Hematopoietic multipotent progenitor cell treated with erythropoietin and hydrocortisone succinate and interleukin-3 and kit ligand, for 6 days (in vitro differentiated cells): ENCODE measurements at regions not wholly inside any gene's neighbourhood (a gene's known extent, or its start where the extent isn't known, plus 50 kb on each side); places are given as distances from the start of the nearest gene placed in this dataset.
"Not testable (repeated sequence)": the region's sequence is repeated elsewhere in the genome, so short reads cannot be mapped to it uniquely, and the experiment has no call there.

Experiments used
- DNase-seq: peaks from one replicate; pipeline ENCODE4 v3.0.0-alpha.2; 2015

- DNase-seq = not testable (repeated sequence)
Observed at GRCh38 chr21:31819692-31820091, 53.1 kb upstream of the HUNK start.

DNA sequence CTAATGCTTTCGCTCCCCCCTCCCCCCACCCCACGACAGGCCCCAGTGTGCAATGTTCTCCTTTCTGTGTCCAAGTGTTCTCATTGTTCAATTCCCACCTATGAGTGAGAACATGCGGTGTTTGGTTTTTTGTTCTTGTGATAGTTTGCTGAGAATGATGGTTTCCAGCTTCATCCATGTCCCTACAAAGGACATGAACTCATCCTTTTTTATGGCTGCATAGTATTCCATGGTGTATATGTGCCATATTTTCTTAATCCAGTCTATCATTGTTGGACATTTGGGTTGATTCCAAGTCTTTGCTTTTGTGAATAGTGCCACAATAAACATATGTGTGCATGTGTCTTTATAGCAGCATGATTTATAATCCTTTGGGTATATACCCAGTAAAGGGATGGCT, 58.5 kb upstream of the HUNK start:
- DNase-seq = not testable (repeated sequence)

- DNase-seq = no peak
Observed at GRCh38 chr21:31813862-31814261, 59.0 kb upstream of the HUNK start.

- DNase-seq = no peak
Observed at GRCh38 chr21:31804008-31804394, 68.8 kb upstream of the HUNK start.

DNA sequence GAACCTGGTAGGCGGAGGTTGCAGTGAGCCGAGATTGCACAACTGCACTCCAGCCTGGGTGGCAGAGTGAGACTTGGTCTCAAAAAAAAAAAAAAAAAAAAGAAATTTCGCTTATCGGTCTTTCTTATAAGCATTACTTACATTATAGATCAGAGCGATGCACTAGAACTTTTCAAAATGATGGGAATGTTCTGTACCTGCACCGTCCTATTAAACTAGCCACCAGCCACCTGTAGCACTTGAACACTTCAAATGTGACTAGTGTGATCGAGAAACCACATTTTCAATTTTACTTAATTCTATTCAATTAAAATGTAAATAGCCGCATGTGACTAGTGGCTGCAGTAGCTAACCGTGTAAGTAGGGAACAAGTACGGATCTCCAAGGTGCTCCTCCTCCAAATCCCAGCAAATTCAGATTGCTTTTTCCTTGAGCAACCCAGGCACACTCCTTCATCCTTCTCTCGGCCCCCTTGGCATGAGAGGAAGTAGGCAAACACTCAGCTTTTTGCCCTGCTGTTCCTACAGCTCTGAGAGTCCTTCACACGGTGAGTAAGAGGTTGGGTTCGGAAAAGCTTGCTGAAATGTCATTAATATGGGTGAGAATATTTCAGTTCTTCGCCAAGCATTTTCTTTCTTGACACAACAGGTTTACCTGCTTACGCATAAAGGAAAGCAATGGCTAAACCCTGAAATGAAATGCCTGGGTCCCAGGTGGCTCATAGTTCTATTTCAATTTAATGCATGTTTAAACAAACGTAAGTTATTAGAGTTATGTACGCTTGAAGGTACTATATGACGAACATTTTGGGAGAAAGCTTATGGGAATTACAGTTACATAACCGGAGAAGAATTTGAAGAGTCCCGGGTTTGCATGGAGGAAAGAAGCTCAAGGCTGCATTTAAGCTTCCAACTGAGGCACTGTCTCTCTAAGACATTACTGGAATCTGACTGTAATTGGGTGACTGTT, 69.5 kb upstream of the HUNK start:
- DNase-seq = no peak

- no peak for DNase-seq
Observed at GRCh38 chr21:31802331-31802730, 70.4 kb upstream of the SCAF4 start.

GRCh38 chr21:31801551-31802219, 69.8 kb upstream of the SCAF4 start:
- no peak for DNase-seq

GRCh38 chr21:31798842-31799704, 67.2 kb upstream of the SCAF4 start:
- DNase-seq = no peak

DNA sequence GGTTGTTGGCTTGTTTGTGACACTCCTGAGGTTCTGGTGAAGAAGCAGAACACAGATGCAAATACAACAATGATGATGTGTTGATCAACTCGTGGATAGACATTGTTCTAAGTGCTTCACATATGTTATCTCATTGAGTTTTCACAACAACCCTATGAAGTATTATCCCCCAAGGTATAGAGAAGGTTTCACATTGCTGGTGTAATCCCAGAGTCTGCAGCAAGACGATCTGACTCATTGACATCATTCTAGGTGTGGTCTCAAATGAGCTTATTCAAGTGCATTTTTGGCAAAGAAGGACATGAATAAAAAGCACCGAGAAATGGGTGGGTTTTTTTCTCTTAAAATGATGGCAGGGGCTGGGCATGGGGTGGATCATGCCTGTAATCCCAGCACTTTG, 64.1 kb upstream of the SCAF4 start:
- no peak for DNase-seq

- not testable (repeated sequence) for DNase-seq
Observed at GRCh38 chr21:31790420-31790819, 58.5 kb upstream of the SCAF4 start.

DNA sequence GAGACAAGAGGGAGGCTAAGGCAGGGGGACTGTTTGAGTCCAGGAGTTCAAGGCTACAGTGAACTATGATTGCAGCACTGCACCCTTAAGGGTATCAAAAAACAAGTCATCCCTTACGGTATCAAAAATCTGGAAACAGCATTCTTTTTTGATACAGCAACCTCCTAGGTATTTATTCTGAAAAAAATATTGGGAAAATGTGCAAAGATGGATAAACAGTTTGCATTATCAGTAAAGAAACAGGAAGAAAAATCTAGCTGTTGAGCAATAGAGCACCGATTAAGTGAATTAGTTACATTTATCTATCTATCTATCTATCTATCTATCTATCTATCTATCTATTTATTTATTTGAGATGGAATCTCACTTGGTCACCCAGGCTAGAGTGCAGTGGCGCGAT, 56.7 kb upstream of the SCAF4 start:
- DNase-seq = no peak

DNA sequence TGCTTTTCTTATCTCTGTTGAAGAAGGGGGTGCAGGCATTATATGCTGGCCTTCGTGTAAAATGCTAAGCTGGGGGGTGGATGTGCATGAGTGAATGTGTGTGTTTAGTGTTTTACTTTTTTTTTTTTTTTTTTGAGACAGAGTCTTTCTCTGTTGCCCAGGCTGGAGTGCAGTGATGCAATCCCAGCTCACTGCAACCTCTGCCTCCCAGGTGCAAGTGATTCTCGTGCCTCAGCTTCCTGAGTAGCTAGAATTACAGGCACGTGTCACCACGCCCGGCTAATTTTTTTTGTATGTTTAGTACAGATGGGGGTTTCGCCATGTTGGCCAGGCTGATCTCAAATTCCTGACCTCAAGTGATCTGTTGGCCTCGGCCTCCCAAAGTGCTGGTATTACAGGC, 55.8 kb upstream of the SCAF4 start:
- DNase-seq = not testable (repeated sequence)

GRCh38 chr21:31786164-31786920, 54.4 kb upstream of the SCAF4 start:
- no peak for DNase-seq

DNA sequence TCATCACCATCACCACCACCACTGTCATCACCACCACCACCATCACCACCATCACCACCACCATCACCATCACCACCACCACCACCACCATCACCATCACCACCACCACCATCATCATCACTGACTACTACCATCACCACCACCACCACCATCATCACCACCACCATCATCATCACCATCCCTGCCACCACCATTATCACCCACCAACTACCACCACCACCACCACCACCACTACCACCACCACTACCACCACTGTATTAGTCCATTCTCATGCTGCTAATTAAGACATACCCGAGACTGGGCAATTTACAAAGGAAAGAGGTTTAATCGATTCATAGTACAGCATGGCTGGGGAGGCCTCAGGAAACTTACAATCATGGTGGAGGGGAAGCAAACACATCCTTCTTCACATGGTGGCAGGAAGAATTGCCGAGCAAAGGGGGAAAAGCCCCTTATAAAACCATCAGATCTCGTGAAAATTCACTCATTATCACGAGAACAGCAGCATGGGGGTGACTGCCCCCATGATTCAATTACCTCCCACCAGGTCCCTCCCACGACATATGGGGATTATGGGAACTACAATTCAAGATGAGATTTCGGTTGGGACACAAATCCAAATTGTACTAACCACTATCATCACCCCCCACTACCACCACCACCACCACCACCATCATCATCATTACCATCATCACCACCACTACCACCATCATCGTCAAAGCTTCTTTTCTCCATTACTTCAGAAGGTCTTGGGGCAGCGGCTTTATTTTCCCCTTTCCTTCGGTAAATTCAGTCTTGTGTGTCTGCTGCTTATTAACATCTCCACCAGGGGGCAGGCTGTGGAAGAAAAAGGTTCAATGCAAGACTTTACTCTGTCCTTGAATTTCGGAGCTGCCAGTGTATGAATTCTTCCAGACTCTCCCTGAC, 53.6 kb upstream of the SCAF4 start:
- peak; percentile 82 for DNase-seq

DNA sequence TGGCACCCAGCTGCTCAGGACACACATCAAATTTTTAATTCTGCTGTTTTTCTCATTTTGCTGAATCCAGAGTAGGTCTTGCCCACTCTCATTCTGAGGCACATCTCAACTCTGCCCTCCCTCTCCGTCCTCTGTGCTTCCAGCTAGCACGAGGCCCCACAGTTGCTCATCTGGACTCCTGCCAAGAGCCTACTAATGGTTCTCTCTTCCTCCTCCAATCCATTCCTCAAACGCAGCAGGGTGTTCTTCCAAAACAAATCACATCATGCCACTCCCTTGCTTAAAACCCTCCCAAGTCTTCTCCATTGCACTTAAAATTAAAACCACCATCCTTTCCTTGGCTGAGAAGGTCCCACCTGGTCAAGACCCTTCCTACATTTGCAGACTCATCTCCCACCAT, 49.8 kb upstream of the SCAF4 start:
- DNase-seq = peak; percentile 12
